HCT116 (cell line): ENCODE measurements at regions not wholly inside any gene's neighbourhood (a gene's known extent, or its start where the extent isn't known, plus 50 kb on each side); places are given as distances from the start of the nearest gene placed in this dataset.

Experiments
- ATAC-seq: fragments of 200-7000 bp; cut with Tn5 transposase; 2 replicates; pipeline ENCODE4 v1.9.1; 2020; ENCODE audit warnings: mild to moderate bottlenecking, moderate library complexity
- BruUV-seq: library from RNA; stranded (reverse); fragments of 400-500 nt; replicated peaks from 2 replicates; lab custom pipeline; 2021; lab: Mats Ljungman, UMichigan
- CTCF ChIA-PET: fragments of 300-600 bp; sonication (Branson Sonifier 250); formaldehyde crosslinking; loops from one replicate; lab custom pipeline; 2021; ENCODE audit warnings: antibody characterized with exemption; lab: Charles Lee
- POLR2A ChIA-PET: fragments of 300-600, 350-600 bp; sonication (Branson Sonifier 250); formaldehyde crosslinking; loops from one replicate; lab custom pipeline; 2021; ENCODE audit warnings: antibody characterized with exemption; lab: Charles Lee
- RAD21 ChIA-PET, 2 experiments: fragments of 300-600 bp; sonication (Branson Sonifier 250); formaldehyde crosslinking; loops; one replicate each; lab custom pipeline; 2023; ENCODE audit warnings: low total read pairs in 2 of 2; ENCODE audit not compliant: uncharacterized antibody in 2 of 2, unreplicated experiment in 2 of 2, low non-redundant PET in 1 of 2; lab: Charles Lee
- DNase-seq: peaks from one replicate; pipeline ENCODE4 v3.0.0-alpha.2; 2010; ENCODE audit warnings: low read depth, low spot score
- H2AFZ ChIP-seq: fragments of 200-600 bp; shearing (Covaris generic), sonication (generic); 2 replicates; pipeline ENCODE4 v1.6.1; 2017; ENCODE audit warnings: low read depth, mixed run types, mixed read lengths, antibody characterized with exemption, low read length; ENCODE audit not compliant: poor library complexity, severe bottlenecking
- H3K27ac ChIP-seq: 2 replicates; pipeline ENCODE4 v1.5.1; 2012; ENCODE audit warnings: low read depth, low read length
- H3K27me3 ChIP-seq: fragments of 200-600 bp; sonication (generic); 2 replicates; pipeline ENCODE4 v1.6.1; 2016; ENCODE audit warnings: mixed run types, low read length, mixed read lengths; ENCODE audit not compliant: insufficient read depth
- H3K36me3 ChIP-seq, 2 experiments: fragments of 200-500 bp in 1 of 2; fragments of 200-600 bp in 1 of 2; sonication (Bioruptor generic) in 1 of 2; sonication (generic) in 1 of 2; 2 replicates each; pipeline versions ENCODE4 v1.5.1 to v1.6.1; 2014 to 2016; ENCODE audit warnings: low read length in 2 of 2, inconsistent platforms in 1 of 2, mixed read lengths in 1 of 2, mixed run types in 1 of 2; ENCODE audit not compliant: insufficient read depth in 2 of 2, control insufficient read depth in 1 of 2
- H3K4me1 ChIP-seq, 2 experiments: fragments of 200-600 bp in 1 of 2; sonication (generic) in 1 of 2; 2 replicates each; pipeline versions ENCODE4 v1.5.1 to v1.6.1; 2012 to 2017; ENCODE audit warnings: low read length in 2 of 2, inconsistent platforms in 1 of 2, mild to moderate bottlenecking in 1 of 2, mixed read lengths in 1 of 2, mixed run types in 1 of 2, moderate library complexity in 1 of 2; ENCODE audit not compliant: insufficient read depth in 2 of 2, control insufficient read depth in 1 of 2
- H3K4me2 ChIP-seq: fragments of 200-600 bp; sonication (generic); 2 replicates; pipeline ENCODE4 v1.6.1; 2017; ENCODE audit warnings: mixed run types, low read length, mixed read lengths
- H3K4me3 ChIP-seq, 2 experiments: fragments of 200-600 bp in 1 of 2; sonication (generic) in 1 of 2; replicated peaks in 1 of 2; 2 replicates each; pipeline ENCODE4 v1.5.1; 2011 to 2016; ENCODE audit warnings: low read length in 2 of 2, control low read depth in 1 of 2, low read depth in 1 of 2, mild to moderate bottlenecking in 1 of 2, mixed read lengths in 1 of 2, mixed run types in 1 of 2
- H3K79me2 ChIP-seq: fragments of 200-600 bp; sonication (generic); 2 replicates; pipeline ENCODE4 v1.6.1; 2017; ENCODE audit warnings: mild to moderate bottlenecking, mixed run types, low read length, moderate library complexity, mixed read lengths; ENCODE audit not compliant: insufficient read depth
- H3K9ac ChIP-seq: fragments of 200-600 bp; sonication (generic); 2 replicates; pipeline ENCODE4 v1.6.1; 2016; ENCODE audit warnings: low read length, mixed read lengths
- H3K9me2 ChIP-seq: fragments of 200-600 bp; sonication (generic), shearing (Covaris generic); 2 replicates; pipeline ENCODE4 v1.6.1; 2017; ENCODE audit warnings: mixed run types, mild to moderate bottlenecking, moderate library complexity; ENCODE audit not compliant: insufficient read depth
- H3K9me3 ChIP-seq, 2 experiments: fragments of 200-500 bp in 1 of 2; fragments of 200-600 bp in 1 of 2; sonication (Bioruptor generic) in 1 of 2; sonication (generic) in 1 of 2; 2 replicates each; pipeline ENCODE4 v1.6.1; 2014 to 2017; ENCODE audit warnings: low read length in 2 of 2, mixed read lengths in 2 of 2, inconsistent platforms in 1 of 2, low read depth in 1 of 2, mild to moderate bottlenecking in 1 of 2, mixed run types in 1 of 2, moderate library complexity in 1 of 2; ENCODE audit not compliant: control insufficient read depth in 1 of 2, insufficient read depth in 1 of 2
- H4K20me1 ChIP-seq: fragments of 200-600 bp; sonication (generic), shearing (Covaris generic); 2 replicates; pipeline ENCODE4 v1.6.1; 2017; ENCODE audit warnings: mixed run types, mild to moderate bottlenecking, moderate library complexity; ENCODE audit not compliant: insufficient read depth
- CBX3 ChIP-seq: IDR thresholded peaks from 2 replicates; pipeline ENCODE4 v1.6.1; 2012; ENCODE audit warnings: low read depth
- CTCF ChIP-seq, 3 experiments: fragments of 200-600 bp in 1 of 3; sonication (generic) in 1 of 3; IDR thresholded peaks in 2 of 3; conservative IDR thresholded peaks in 1 of 3; 2 replicates each; pipeline ENCODE4 v1.5.1; 2012 to 2017; ENCODE audit warnings: low read depth in 2 of 3, low read length in 2 of 3, antibody characterized with exemption in 1 of 3, borderline replicate concordance in 1 of 3, control low read depth in 1 of 3, mild to moderate bottlenecking in 1 of 3, mixed read lengths in 1 of 3, mixed run types in 1 of 3, moderate library complexity in 1 of 3; ENCODE audit not compliant: insufficient read depth in 1 of 3
- EZH2phosphoT487 ChIP-seq: fragments of 200-600 bp; IDR thresholded peaks from 2 replicates; pipeline ENCODE4 v1.6.1; 2018; ENCODE audit warnings: antibody characterized with exemption, borderline replicate concordance
- POLR2A ChIP-seq: IDR thresholded peaks from 2 replicates; pipeline ENCODE4 v1.7.0; 2011; ENCODE audit warnings: borderline replicate concordance; ENCODE audit not compliant: insufficient read depth, insufficient read length; ENCODE audit errors: extremely low read depth
- POLR2AphosphoS5 ChIP-seq: IDR thresholded peaks from 2 replicates; pipeline ENCODE4 v1.6.1; 2011; ENCODE audit warnings: mild to moderate bottlenecking, low read depth, low read length, moderate library complexity
- REST ChIP-seq: IDR thresholded peaks from 2 replicates; pipeline ENCODE4 v1.6.1; 2012; ENCODE audit warnings: low read depth
- SIN3A ChIP-seq: IDR thresholded peaks from 2 replicates; pipeline ENCODE4 v1.6.1; 2012; ENCODE audit warnings: low read depth
- intact Hi-C: fragments of 100-400 bp; cut with micrococcal nuclease; formaldehyde crosslinking; loops from 2 replicates; pipeline ENCODE4 v1.10.0; 2022

GRCh38 chr17:45730192-45730591 is 53.9 kb upstream of the CRHR1 start:
- Histone ChIP-seq H3K9ac (no peak overlapping the region), H3K9me3 (peaks cover 17 to 20% of the 10 kb centered on the region in 2 experiments; a peak in 1 of 4 replicates), H2AFZ (no peak overlapping the region), H3K4me2 (no peak overlapping the region), H3K79me2 (no peaks in the 10 kb centered on the region), H3K4me3 (no peak overlapping the region), H3K4me1 (no peaks in the 10 kb centered on the region), H3K9me2 (no peaks in the 10 kb centered on the region), H3K27me3 (peaks cover 32% of the 10 kb centered on the region; the same call in 1 of the 2 replicates), H3K36me3 (no peaks in the 10 kb centered on the region), H3K27ac (no peak overlapping the region), H4K20me1 (no peaks in the 10 kb centered on the region)
- ATAC-seq (no peak), DNase-seq (no peak)
- TF ChIP-seq EZH2phosphoT487 (no peak), CBX3 (no peak), CTCF (IDR thresholded peaks at IDR 0.05 in 2 of 3, conservative IDR thresholded peaks at IDR 0.05 in 1 of 3; ENCODE audit: borderline replicate concordance in 1 of 3, insufficient read depth in 1 of 3, low read depth in 2 of 3, low read length in 2 of 3) (no peak), SIN3A (no peak), POLR2AphosphoS5 (no peak), POLR2A (no peak)
- ChIA-PET RAD21 (no interaction called here), CTCF (no interaction called here), POLR2A (no interaction called here)
- intact Hi-C loops, result no loop called here
- no TSS peak for BruUV-seq

GRCh38 chr17:45731459-45731858 is 52.7 kb upstream of the CRHR1 start:
- RAD21 ChIA-PET, result no interaction called here
- Histone ChIP-seq H3K9me3 (peaks cover 17 to 20% of the 10 kb centered on the region in 2 experiments; a peak in 1 of 4 replicates), H3K4me3 (no peak overlapping the region), H3K79me2 (no peaks in the 10 kb centered on the region), H3K9ac (no peak overlapping the region), H3K27ac (no peak overlapping the region), H4K20me1 (no peaks in the 10 kb centered on the region), H3K27me3 (peaks cover 20% of the 10 kb centered on the region; the same call in 1 of the 2 replicates), H3K4me2 (no peak overlapping the region), H2AFZ (no peak overlapping the region), H3K4me1 (no peaks in the 10 kb centered on the region), H3K36me3 (no peaks in the 10 kb centered on the region), H3K9me2 (no peaks in the 10 kb centered on the region)
- intact Hi-C loops, result no loop called here
- DNase-seq (no peak), ATAC-seq (no peak)
- CTCF ChIA-PET, result interaction anchor here (2.1 kb wide), 1 partner anchor 10 kb away, joined by 6 read pairs; no protein-coding TSS in a partner anchor
- POLR2A ChIA-PET, result no interaction called here
- TF ChIP-seq REST (no peak), CBX3 (peak; percentile 93)
- no TSS peak for BruUV-seq
